Fibroblast of the aortic adventitia (primary cell): ENCODE measurements at regions not wholly inside any gene's neighbourhood (a gene's known extent, or its start where the extent isn't known, plus 50 kb on each side); places are given as distances from the start of the nearest gene placed in this dataset.

Source experiments
- DNase-seq: peaks from one replicate; pipeline ENCODE4 v3.0.0-alpha.2; 2010; ENCODE audit warnings: low read depth
- H3K4me3 ChIP-seq: 2 replicates; pipeline ENCODE4 v1.5.1; 2011; ENCODE audit warnings: low read depth, mild to moderate bottlenecking, control low read depth, low read length, moderate library complexity
- TF ChIP-seq, protein P1 (sequence below): IDR thresholded peaks from 2 replicates; pipeline ENCODE4 v1.5.1; 2011; ENCODE audit warnings: mild to moderate bottlenecking, low read length, control low read depth, inconsistent platforms; ENCODE audit not compliant: insufficient read depth

DNA sequence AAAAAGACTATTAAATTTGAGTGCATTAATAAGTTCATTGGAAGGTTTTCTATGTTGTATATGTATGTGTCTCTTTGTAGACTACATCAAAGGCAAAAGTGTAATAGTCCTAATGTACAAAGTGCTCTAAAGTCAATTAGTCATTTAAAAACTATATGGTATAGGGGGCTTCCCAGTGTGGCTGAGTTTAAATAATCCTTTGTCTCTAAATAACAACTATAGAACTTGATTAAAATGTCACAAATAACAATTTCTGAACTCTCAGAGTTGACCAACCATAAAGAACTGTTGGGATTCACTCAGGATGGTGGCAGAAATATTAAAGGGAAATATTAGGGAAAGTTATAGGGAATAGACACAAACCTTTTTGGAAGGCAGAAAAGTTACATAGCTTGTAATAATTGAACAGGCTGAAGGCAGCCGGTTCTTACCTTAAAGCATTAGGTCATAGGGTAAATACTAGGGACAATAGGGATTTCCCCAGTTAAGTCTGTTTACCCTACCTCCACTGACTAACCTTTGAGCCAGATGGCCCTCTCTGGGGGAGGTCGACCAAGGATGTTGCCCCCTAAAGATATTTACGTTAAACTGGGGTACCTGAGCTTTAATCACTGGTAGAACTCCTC, 1054.2 kb downstream of the ARAP2 start:
- H3K4me3 ChIP-seq, result no peak overlapping the region
- no peak for DNase-seq
- TF ChIP-seq, protein P1, sequence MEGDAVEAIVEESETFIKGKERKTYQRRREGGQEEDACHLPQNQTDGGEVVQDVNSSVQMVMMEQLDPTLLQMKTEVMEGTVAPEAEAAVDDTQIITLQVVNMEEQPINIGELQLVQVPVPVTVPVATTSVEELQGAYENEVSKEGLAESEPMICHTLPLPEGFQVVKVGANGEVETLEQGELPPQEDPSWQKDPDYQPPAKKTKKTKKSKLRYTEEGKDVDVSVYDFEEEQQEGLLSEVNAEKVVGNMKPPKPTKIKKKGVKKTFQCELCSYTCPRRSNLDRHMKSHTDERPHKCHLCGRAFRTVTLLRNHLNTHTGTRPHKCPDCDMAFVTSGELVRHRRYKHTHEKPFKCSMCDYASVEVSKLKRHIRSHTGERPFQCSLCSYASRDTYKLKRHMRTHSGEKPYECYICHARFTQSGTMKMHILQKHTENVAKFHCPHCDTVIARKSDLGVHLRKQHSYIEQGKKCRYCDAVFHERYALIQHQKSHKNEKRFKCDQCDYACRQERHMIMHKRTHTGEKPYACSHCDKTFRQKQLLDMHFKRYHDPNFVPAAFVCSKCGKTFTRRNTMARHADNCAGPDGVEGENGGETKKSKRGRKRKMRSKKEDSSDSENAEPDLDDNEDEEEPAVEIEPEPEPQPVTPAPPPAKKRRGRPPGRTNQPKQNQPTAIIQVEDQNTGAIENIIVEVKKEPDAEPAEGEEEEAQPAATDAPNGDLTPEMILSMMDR, result no peak

DNA sequence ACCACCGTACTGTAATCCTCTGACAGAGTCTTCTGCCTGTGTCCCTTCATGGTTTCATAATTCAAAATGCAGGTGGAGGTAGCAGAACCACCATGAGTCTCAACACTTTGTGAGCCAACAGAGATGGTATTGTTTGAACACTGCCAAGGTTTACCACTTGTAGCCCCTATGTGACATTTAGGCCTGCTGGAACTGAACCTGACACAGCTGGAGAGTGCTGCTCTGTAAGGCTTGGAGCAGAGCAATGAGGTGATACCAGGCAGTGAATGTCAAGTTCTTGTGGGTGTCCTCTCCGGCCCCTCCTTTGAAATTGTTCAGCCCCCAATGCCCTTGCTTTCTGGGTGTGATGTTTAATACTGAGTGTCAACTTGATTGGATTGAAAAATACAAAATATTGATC, 1042.9 kb downstream of the ARAP2 start:
- TF ChIP-seq, protein P1, result no peak
- no peak overlapping the region for H3K4me3 ChIP-seq
- no peak for DNase-seq

DNA sequence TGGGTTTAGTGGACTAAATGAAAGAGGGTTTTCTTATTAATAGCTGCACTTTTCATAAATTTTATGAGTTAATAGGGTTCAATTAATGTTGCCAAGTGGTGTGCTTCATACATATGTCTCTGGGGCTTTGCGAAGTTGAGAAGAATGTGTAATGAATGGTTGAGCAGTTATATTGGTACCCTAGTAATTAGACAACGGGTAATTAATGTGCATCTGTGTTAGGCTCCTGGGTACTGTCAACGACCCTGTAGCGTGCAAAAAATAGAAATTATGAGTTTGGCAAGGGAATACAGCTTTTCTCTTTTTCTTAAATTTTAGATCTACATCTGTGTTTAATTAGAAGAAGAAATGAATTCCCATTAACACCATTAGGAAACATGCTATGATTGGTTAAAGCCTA, 1027.7 kb downstream of the ARAP2 start:
- TF ChIP-seq, protein P1, result no peak
- H3K4me3 ChIP-seq, result no peak overlapping the region
- no peak for DNase-seq

DNA sequence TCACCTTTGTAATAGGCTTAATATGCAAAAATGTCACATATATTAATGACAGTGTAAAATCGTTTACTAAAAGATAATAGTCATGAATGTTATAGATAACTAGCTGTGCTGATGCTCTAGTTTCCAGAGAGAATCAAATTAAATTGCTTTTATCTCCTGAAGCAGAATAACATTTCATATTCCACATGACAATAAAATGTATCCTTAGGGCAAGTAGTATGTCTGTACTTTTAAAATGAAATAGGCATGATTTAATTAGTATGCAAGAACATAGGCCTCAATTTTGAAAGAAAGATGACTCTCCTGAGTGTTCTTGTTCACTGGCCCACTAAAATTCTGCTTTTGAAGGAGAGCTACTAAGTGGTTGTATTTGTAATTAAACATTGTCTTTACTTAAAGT, 1027.0 kb downstream of the ARAP2 start:
- TF ChIP-seq, protein P1, result no peak
- no peak overlapping the region for H3K4me3 ChIP-seq
- no peak for DNase-seq

DNA sequence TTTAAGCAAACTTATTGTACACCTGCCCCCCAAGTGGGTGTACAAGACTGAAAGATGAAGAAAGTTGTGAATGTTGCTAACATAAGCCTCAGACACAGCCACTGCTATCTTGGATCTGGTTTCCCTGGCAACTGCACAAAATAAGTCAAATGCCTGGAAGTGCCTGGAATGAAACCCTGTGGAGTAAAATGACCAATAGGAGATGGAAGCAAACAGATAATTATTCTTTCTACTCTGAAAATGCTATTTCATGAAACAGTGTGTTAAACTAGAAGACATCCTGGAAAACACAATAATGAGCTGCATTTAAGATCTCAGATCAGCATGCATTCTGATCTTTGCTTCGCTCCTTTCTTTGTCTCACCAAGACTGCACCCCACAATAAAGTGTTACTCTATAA, 1016.0 kb downstream of the ARAP2 start:
- TF ChIP-seq, protein P1, result no peak
- H3K4me3 ChIP-seq, result no peak overlapping the region
- no peak for DNase-seq

DNA sequence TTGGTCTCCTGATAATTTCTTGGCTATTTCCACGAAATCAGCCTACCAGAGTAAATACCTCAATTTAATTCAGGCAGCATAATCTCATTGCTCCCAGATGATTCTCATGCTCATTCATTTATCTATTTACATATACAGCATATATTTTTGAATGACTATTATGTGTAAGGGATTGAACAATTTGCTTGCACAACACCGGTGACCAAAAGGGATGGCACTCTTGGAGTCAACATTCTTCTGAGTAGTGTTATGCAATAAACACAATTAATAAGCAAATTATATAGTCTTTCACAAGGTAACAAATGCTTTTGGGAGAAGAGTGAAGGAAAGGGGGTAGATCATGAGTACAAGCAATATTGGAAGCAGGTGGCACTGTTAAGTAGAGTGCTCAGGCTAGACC, 1015.3 kb downstream of the ARAP2 start:
- TF ChIP-seq, protein P1, result no peak
- no peak overlapping the region for H3K4me3 ChIP-seq
- no peak for DNase-seq

DNA sequence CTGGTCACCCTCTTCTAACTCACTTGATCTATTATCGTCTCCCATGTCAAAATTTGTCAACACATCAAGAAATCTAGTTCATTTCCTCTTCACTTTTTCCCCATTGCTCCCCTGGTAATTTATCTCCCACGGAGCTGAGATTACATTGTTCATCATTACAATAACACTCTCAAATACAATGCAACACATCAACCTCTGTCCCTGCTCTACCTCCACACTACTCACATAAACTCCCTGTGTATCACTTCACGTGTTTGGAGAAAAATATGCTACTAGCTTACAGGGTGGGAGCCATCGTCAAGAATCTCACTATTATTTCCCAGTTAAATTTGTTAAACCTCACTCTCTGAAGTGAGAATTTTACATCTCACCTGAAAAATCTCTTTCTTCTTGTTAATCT, 1006.4 kb downstream of the ARAP2 start:
- H3K4me3 ChIP-seq, result no peak overlapping the region
- TF ChIP-seq, protein P1, result no peak
- no peak for DNase-seq
